CD4-positive, alpha-beta T cell treated with Interferon alpha-2 for 1 hour (primary cell): ENCODE measurements at regions not wholly inside any gene's neighbourhood (a gene's known extent, or its start where the extent isn't known, plus 50 kb on each side); places are given as distances from the start of the nearest gene placed in this dataset.
"Not testable (repeated sequence)": the region's sequence is repeated elsewhere in the genome, so short reads cannot be mapped to it uniquely, and the experiment has no call there.

Experiments used
- DNase-seq, 2 donors: peaks; one replicate each; pipeline ENCODE4 v3.0.0-alpha.2; 2020 to 2022

- DNase-seq = peak in 1 of 2 donors; percentile 29
Observed at GRCh38 chr7:149600669-149601330, 103.2 kb upstream of the ZNF746 start.

- DNase-seq = peak in 1 of 2 donors; percentile 40
Observed at GRCh38 chr7:149599636-149600206, 102.1 kb upstream of the ZNF746 start.

GRCh38 chr7:149598721-149599308 lies 101.2 kb upstream of the ZNF746 start:
- no peak for DNase-seq

- DNase-seq = not testable (repeated sequence)
Observed at GRCh38 chr7:149597789-149598188, 100.2 kb upstream of the ZNF746 start.

- no peak for DNase-seq
Observed at GRCh38 chr7:149595541-149595940, 97.9 kb upstream of the ZNF746 start.

GRCh38 chr7:149595078-149595477 lies 97.5 kb upstream of the ZNF746 start:
- DNase-seq = no peak

GRCh38 chr7:149588930-149589329 lies 91.3 kb upstream of the ZNF746 start:
- no peak for DNase-seq

- no peak for DNase-seq
Observed at GRCh38 chr7:149586646-149587645, 89.3 kb upstream of the ZNF746 start.

- no peak for DNase-seq
Observed at GRCh38 chr7:149584530-149584929, 86.9 kb upstream of the ZNF746 start.

GRCh38 chr7:149584009-149584408 lies 86.4 kb upstream of the ZNF746 start:
- DNase-seq = no peak

- no peak for DNase-seq
Observed at GRCh38 chr7:149580328-149580727, 82.7 kb upstream of the ZNF746 start.

GRCh38 chr7:149579365-149579764 lies 81.8 kb upstream of the ZNF746 start:
- DNase-seq = not testable (repeated sequence)

GRCh38 chr7:149574428-149574827 lies 76.8 kb upstream of the ZNF746 start:
- not testable (repeated sequence) for DNase-seq

GRCh38 chr7:149573519-149573918 lies 75.9 kb upstream of the ZNF746 start:
- no peak for DNase-seq

- DNase-seq = not testable (repeated sequence)
Observed at GRCh38 chr7:149572920-149573319, 75.3 kb upstream of the ZNF746 start.

GRCh38 chr7:149570784-149571183 lies 73.2 kb upstream of the ZNF746 start:
- no peak for DNase-seq

GRCh38 chr7:149569726-149570422 lies 72.3 kb upstream of the ZNF746 start:
- DNase-seq = no peak

- DNase-seq = no peak
Observed at GRCh38 chr7:149569025-149569725, 71.6 kb upstream of the ZNF746 start.

- no peak for DNase-seq
Observed at GRCh38 chr7:149568218-149568617, 70.6 kb upstream of the ZNF746 start.

- no peak for DNase-seq
Observed at GRCh38 chr7:149566103-149566502, 68.5 kb upstream of the ZNF746 start.

- no peak for DNase-seq
Observed at GRCh38 chr7:149565096-149565382, 67.4 kb upstream of the ZNF746 start.
